Dendritic cell treated with granulocyte-macrophage colony-stimulating factor and Interleukin-4, amounts not matched to agents 40 ng/mL and 50 ng/mL, for 4 days (primary cell): ENCODE measurements at regions not wholly inside any gene's neighbourhood (a gene's known extent, or its start where the extent isn't known, plus 50 kb on each side); places are given as distances from the start of the nearest gene placed in this dataset.
"Not testable (repeated sequence)": the region's sequence is repeated elsewhere in the genome, so short reads cannot be mapped to it uniquely, and the experiment has no call there.

Experiments
- H3K27ac Mint-ChIP-seq: one replicate; pipeline ENCODE4 v1.8.0; 2022; ENCODE audit warnings: mild to moderate bottlenecking, mixed read lengths
- H3K27me3 Mint-ChIP-seq: one replicate; pipeline ENCODE4 v1.8.0; 2022; ENCODE audit warnings: mild to moderate bottlenecking, mixed read lengths
- H3K36me3 Mint-ChIP-seq: one replicate; pipeline ENCODE4 v1.8.0; 2022; ENCODE audit warnings: low read depth, mixed read lengths
- H3K4me1 Mint-ChIP-seq: one replicate; pipeline ENCODE4 v1.8.0; 2022; ENCODE audit warnings: low read depth, mixed read lengths
- H3K4me3 Mint-ChIP-seq: one replicate; pipeline ENCODE4 v1.8.0; 2022; ENCODE audit warnings: mild to moderate bottlenecking, moderate library complexity, mixed read lengths
- H3K9me3 Mint-ChIP-seq: one replicate; pipeline ENCODE4 v1.8.0; 2022; ENCODE audit warnings: mixed read lengths
- intact Hi-C: fragments of 100-400 bp; cut with micrococcal nuclease; formaldehyde crosslinking; loops from one replicate; pipeline ENCODE4 v1.15.0; 2022

DNA sequence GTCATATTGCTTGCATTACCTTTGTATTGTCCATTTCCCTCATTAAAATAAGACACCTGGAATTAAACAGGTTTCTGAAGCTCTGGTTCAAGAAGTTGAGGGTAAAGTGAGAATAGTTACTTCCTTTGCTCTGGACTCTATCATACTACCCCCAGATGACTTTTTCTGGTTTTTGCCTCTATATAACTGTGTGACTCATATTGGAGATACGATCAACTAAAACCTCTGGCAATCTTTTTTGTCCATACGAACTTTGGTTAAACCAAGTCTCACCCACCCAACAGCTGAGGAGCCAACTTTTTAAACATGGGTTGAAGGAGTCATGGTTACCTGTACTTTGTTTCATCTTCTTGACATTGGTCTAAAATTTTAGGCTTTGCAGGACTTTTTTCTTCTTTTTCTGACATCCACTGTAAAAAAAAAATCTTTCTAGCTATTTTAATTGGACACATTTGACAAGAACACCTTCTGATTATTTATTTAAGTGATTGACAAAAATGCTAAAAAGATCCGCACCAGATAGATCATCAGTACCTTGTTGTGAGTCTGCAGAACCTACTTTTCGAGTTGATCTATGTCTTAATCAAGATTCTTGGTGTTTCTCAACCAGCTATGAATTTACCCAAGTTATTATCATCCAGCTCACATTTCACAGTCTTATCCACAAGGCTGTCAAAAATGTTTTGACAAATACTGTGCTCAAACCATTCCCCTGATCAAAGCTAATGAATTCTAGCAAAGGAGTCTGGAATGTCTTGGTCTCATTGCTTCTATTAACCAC lies 166.0 kb downstream of the IPO8 start:
- H3K36me3 Mint-ChIP-seq, result no peaks in the 10 kb centered on the region
- H3K4me1 Mint-ChIP-seq, result no peaks in the 10 kb centered on the region
- intact Hi-C loops, result no loop called here
- no peaks in the 10 kb centered on the region for H3K27me3 Mint-ChIP-seq
- H3K4me3 Mint-ChIP-seq, result no peak overlapping the region
- H3K9me3 Mint-ChIP-seq, result peaks cover 1% of the 10 kb centered on the region
- no peak overlapping the region for H3K27ac Mint-ChIP-seq

- Mint-ChIP-seq H3K36me3 (no peaks in the 10 kb centered on the region), H3K27me3 (no peaks in the 10 kb centered on the region), H3K4me3 (no peak overlapping the region), H3K27ac (no peak overlapping the region), H3K9me3 (peaks cover 8% of the 10 kb centered on the region), H3K4me1 (no peaks in the 10 kb centered on the region)
- intact Hi-C loops, result no loop called here
These were observed 170.5 kb downstream of the IPO8 start for GRCh38 chr12:30525171-30525570.

DNA sequence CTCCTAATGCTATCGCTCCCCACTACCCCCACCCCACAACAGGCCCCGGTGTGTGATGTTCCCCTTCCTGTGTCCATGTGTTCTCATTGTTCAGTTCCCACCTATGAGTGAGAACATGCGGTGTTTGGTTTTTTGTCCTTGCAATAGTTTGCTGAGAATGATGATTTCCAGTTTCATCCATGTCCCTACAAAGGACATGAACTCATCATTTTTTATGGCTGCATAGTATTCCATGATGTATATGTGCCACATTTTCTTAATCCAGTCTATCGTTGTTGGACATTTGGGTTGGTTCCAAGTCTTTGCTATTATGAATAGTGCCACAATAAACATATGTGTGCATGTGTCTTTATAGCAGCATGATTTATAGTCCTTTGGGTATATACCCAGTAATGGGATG lies 175.4 kb downstream of the IPO8 start:
- intact Hi-C loops, H3K4me3 Mint-ChIP-seq, H3K36me3 Mint-ChIP-seq, H3K9me3 Mint-ChIP-seq, H3K27ac Mint-ChIP-seq, H3K27me3 Mint-ChIP-seq, H3K4me1 Mint-ChIP-seq: not testable (repeated sequence)

DNA sequence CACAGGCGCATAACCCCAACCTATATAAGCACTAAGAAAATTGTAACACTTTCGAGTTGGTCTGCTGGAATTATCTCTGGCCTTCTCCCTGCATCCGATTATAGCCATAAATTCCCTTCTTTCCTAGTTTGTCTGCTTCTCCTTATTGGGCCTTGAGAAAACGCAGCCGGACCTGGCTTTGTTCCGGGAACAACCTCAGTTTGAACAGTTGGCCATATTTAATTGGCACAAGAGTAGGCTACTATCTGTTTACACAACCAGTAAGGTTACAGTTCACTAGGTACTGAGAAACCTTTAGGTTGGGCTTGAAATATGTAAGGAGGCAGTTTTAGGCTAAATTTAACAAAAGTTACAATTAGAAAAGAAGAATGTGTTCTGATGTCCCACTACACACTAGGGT lies 176.1 kb downstream of the IPO8 start:
- no peak overlapping the region for H3K4me3 Mint-ChIP-seq
- no peaks in the 10 kb centered on the region for H3K36me3 Mint-ChIP-seq
- H3K4me1 Mint-ChIP-seq, result no peaks in the 10 kb centered on the region
- intact Hi-C loops, result no loop called here
- H3K9me3 Mint-ChIP-seq, result peaks cover 5% of the 10 kb centered on the region
- no peak overlapping the region for H3K27ac Mint-ChIP-seq
- H3K27me3 Mint-ChIP-seq, result no peaks in the 10 kb centered on the region

GRCh38 chr12:30517320-30517719 lies 178.3 kb downstream of the IPO8 start:
- no peaks in the 10 kb centered on the region for H3K9me3 Mint-ChIP-seq
- H3K4me1 Mint-ChIP-seq, result no peaks in the 10 kb centered on the region
- no peak overlapping the region for H3K4me3 Mint-ChIP-seq
- H3K36me3 Mint-ChIP-seq, result no peaks in the 10 kb centered on the region
- no peaks in the 10 kb centered on the region for H3K27me3 Mint-ChIP-seq
- no peak overlapping the region for H3K27ac Mint-ChIP-seq
- intact Hi-C loops, result no loop called here

- Mint-ChIP-seq H3K4me1 (no peaks in the 10 kb centered on the region), H3K4me3 (no peak overlapping the region), H3K27ac (no peak overlapping the region), H3K27me3 (no peaks in the 10 kb centered on the region), H3K36me3 (no peaks in the 10 kb centered on the region), H3K9me3 (no peaks in the 10 kb centered on the region)
- intact Hi-C loops, result no loop called here
These were observed 180.3 kb downstream of the IPO8 start for GRCh38 chr12:30515351-30515750.

GRCh38 chr12:30514666-30515065 lies 181.0 kb downstream of the IPO8 start:
- H3K27ac Mint-ChIP-seq, result no peak overlapping the region
- intact Hi-C loops, result no loop called here

DNA sequence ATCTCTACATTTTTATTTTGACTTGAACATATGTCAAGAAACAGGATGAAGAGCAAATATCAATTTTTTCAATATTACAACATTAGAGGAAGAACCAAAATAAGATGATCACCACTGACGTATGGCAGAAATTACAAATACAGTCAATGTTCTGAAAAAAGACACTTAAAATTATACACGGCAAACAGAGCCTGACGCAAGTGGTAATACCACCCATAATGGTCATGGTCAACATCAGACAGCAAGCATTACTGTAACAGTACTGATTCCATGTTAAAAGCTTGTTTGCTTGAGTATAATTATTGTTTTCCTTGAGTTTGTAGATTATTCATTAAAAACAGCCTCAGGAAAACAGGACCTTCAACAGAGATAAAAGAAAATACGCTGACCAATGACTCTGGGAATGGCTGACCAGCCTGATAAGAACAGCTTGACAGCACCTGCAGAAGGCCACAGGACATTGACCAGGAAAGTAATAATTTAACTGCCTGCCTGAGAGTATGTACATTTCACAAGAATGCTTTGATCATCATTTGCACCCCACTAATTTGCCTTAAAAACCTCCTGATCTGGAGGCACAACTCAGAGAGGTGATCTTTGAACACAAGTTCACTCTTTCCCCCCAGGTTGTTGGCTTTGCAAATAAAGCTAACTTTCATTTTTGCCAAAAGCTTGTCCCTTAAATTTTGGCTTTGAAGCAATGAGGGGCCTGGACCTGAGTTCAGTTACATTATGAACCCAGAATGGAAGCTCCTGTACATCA lies 187.3 kb downstream of the IPO8 start:
- Mint-ChIP-seq H3K9me3 (no peaks in the 10 kb centered on the region), H3K36me3 (no peaks in the 10 kb centered on the region), H3K4me3 (no peak overlapping the region), H3K27ac (no peak overlapping the region), H3K4me1 (no peaks in the 10 kb centered on the region), H3K27me3 (no peaks in the 10 kb centered on the region)
- intact Hi-C loops, result no loop called here

More at GRCh38 chr12:30514666-30515065, 181.0 kb downstream of the IPO8 start:
- H3K36me3 Mint-ChIP-seq, result no peaks in the 10 kb centered on the region
- H3K4me3 Mint-ChIP-seq, result no peak overlapping the region
- H3K4me1 Mint-ChIP-seq, result no peaks in the 10 kb centered on the region
- no peaks in the 10 kb centered on the region for H3K9me3 Mint-ChIP-seq
- no peaks in the 10 kb centered on the region for H3K27me3 Mint-ChIP-seq

GRCh38 chr12:30507576-30507975 lies 188.1 kb downstream of the IPO8 start:
- H3K9me3 Mint-ChIP-seq, result no peaks in the 10 kb centered on the region
- no peaks in the 10 kb centered on the region for H3K36me3 Mint-ChIP-seq

GRCh38 chr12:30506411-30506810 lies 189.3 kb downstream of the IPO8 start:
- H3K4me3 Mint-ChIP-seq, result no peak overlapping the region
- H3K4me1 Mint-ChIP-seq, result no peaks in the 10 kb centered on the region
- no peaks in the 10 kb centered on the region for H3K36me3 Mint-ChIP-seq
- H3K27me3 Mint-ChIP-seq, result no peaks in the 10 kb centered on the region
- no peaks in the 10 kb centered on the region for H3K9me3 Mint-ChIP-seq
- no peak overlapping the region for H3K27ac Mint-ChIP-seq
- intact Hi-C loops, result no loop called here

More at GRCh38 chr12:30507576-30507975, 188.1 kb downstream of the IPO8 start:
- H3K27ac Mint-ChIP-seq, result no peak overlapping the region
- H3K4me1 Mint-ChIP-seq, result no peaks in the 10 kb centered on the region
- intact Hi-C loops, result no loop called here
- H3K27me3 Mint-ChIP-seq, result no peaks in the 10 kb centered on the region
- no peak overlapping the region for H3K4me3 Mint-ChIP-seq

- Mint-ChIP-seq H3K36me3 (no peaks in the 10 kb centered on the region), H3K27ac (no peak overlapping the region), H3K27me3 (no peaks in the 10 kb centered on the region), H3K4me3 (no peak overlapping the region), H3K9me3 (no peaks in the 10 kb centered on the region), H3K4me1 (no peaks in the 10 kb centered on the region)
- intact Hi-C loops, result no loop called here
These were observed 194.0 kb downstream of the IPO8 start for GRCh38 chr12:30501718-30502117.

DNA sequence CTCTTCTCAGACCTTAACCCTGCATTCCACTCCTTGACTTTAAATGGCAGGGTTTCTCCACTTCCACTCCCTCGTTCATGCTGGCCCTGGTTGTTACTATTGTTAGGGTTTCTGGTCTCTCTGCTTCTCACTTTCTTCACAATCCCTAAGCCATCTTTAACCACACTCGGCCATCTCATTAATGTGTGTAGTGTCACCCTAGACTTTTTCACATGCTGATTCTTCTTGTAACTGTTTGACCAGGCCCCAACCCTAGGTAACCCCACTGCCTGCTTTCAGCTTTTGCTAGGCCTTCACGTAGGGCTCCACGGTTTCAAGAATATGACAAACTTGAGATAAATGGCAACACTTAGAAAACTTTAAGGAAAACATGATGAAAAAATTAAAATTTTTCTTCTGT lies 195.1 kb downstream of the IPO8 start:
- Mint-ChIP-seq H3K27ac (no peak overlapping the region), H3K27me3 (no peaks in the 10 kb centered on the region), H3K4me3 (no peak overlapping the region), H3K9me3 (no peaks in the 10 kb centered on the region), H3K4me1 (no peaks in the 10 kb centered on the region), H3K36me3 (no peaks in the 10 kb centered on the region)
- intact Hi-C loops, result no loop called here

DNA sequence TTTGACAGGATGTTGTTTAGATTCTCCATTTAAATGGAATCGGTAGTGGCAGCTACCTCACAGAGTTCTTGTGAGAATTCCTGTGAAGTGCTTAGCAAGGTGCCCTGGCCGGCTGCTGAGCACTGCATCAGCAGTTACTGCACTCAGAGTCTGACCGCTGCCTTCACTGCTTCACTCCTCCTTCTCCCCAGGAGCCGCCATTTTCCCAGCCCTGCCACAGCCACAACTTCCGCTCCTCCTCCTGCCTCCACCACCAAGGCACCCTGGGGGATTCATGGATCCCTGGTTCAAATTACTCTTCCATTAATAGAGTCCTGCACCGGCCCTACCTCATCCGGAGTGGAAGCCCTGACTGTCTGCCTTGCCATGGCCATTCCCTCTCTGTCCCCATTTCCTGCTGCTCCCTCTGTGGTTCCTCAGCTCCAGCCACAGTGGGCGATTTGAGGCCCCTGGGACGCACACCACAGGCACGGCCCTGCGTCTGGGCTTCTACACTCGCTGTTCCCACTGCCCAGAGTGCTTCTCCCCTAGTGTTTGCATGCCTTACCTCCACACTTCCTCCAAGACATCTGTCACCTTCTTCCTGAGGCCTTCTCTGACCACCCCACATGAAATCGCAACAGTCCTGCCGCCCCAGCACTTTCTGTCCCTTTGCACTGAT lies 210.3 kb downstream of the IPO8 start:
- peaks cover 12% of the 10 kb centered on the region for H3K9me3 Mint-ChIP-seq

GRCh38 chr12:30484658-30485057 lies 211.0 kb downstream of the IPO8 start:
- intact Hi-C loops, result no loop called here
- no peak overlapping the region for H3K27ac Mint-ChIP-seq
- H3K9me3 Mint-ChIP-seq, result peaks cover 12% of the 10 kb centered on the region
- H3K4me3 Mint-ChIP-seq, result no peak overlapping the region
- H3K4me1 Mint-ChIP-seq, result no peaks in the 10 kb centered on the region
- no peaks in the 10 kb centered on the region for H3K36me3 Mint-ChIP-seq
- no peaks in the 10 kb centered on the region for H3K27me3 Mint-ChIP-seq

More for the DNA sequence above, 210.3 kb downstream of the IPO8 start:
- Mint-ChIP-seq H3K27ac (no peak overlapping the region), H3K27me3 (no peaks in the 10 kb centered on the region), H3K4me3 (no peak overlapping the region), H3K4me1 (no peaks in the 10 kb centered on the region), H3K36me3 (no peaks in the 10 kb centered on the region)
- intact Hi-C loops, result no loop called here
